Activated B cell treated with CpG ODN at 0.5 μM for 24 hours (primary cell): ENCODE measurements at regions not wholly inside any gene's neighbourhood (a gene's known extent, or its start where the extent isn't known, plus 50 kb on each side); places are given as distances from the start of the nearest gene placed in this dataset.

Experiments
- ATAC-seq: fragments of 200-7000 bp; cut with Tn5 transposase; one replicate; pipeline ENCODE4 v1.10.0; 2021; ENCODE audit warnings: low read depth, mild to moderate bottlenecking, moderate library complexity
- CTCF ChIA-PET: fragments of 350-600 bp; sonication (Branson Sonifier 250); formaldehyde crosslinking; loops from one replicate; lab custom pipeline; 2021; ENCODE audit warnings: antibody characterized with exemption; lab: Charles Lee
- POLR2A ChIA-PET: fragments of 350-600 bp; sonication (Branson Sonifier 250); formaldehyde crosslinking; loops from one replicate; lab custom pipeline; 2021; ENCODE audit warnings: antibody characterized with exemption; lab: Charles Lee
- DNase-seq: peaks from one replicate; pipeline ENCODE4 v3.0.0; 2022
- H3K27ac Mint-ChIP-seq: one replicate; pipeline ENCODE4 v1.8.0; 2020; ENCODE audit warnings: mixed read lengths
- H3K27me3 Mint-ChIP-seq: one replicate; pipeline ENCODE4 v1.8.0; 2021; ENCODE audit warnings: mixed read lengths
- H3K36me3 Mint-ChIP-seq: one replicate; pipeline ENCODE4 v1.8.0; 2021; ENCODE audit warnings: low read depth, mixed read lengths
- H3K4me1 Mint-ChIP-seq: one replicate; pipeline ENCODE4 v1.8.0; 2021; ENCODE audit warnings: mixed read lengths
- H3K4me3 Mint-ChIP-seq: one replicate; pipeline ENCODE4 v1.8.0; 2020; ENCODE audit warnings: mild to moderate bottlenecking, mixed read lengths
- H3K9me3 Mint-ChIP-seq: one replicate; pipeline ENCODE4 v1.8.0; 2020; ENCODE audit warnings: mixed read lengths
- CTCF ChIP-seq: fragments of 200-600 bp; IDR thresholded peaks from one replicate; pipeline ENCODE4 v1.8.0; 2022; ENCODE audit warnings: antibody characterized with exemption, mild to moderate bottlenecking
- intact Hi-C: fragments of 100-400 bp; cut with micrococcal nuclease; formaldehyde crosslinking; loops from one replicate; pipeline ENCODE4 v1.15.1; 2024

DNA sequence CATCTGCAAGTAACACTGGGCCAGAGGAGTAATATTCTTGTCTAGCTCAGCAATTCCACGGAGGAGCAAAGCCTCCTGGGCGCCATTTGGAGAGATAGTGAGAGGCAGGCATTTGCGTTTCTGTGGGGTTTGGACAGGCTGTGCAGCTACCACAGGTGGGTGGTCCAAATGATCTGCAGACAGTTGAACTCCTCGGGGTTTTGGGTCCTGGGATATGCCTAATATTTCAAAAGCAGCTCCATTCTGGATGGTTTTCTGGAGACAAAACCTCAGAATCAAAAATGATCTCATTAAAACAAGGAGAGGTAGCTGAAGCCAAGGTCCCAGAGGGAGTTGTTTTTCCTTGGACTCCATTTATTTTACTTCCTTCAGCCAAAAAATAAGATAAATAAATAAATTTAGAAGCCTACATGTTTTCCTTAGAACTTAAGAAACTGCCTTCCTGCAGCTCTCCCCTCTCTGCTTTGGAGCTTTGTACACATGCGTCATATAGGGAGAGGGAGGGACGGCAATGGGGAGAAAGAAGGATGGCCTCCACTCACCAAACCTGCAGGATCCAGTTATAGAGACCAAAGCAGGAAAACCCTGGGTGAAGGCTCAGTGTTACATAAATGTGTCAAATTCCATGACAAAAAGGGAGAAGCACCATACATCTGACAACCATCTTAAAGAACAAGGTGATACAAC, 227.3 kb upstream of the DAAM1 start:
- ATAC-seq (no peak), DNase-seq (no peak)
- Mint-ChIP-seq H3K4me3 (no peak overlapping the region), H3K9me3 (no peaks in the 10 kb centered on the region), H3K4me1 (no peaks in the 10 kb centered on the region), H3K36me3 (no peaks in the 10 kb centered on the region), H3K27me3 (no peaks in the 10 kb centered on the region), H3K27ac (no peak overlapping the region)
- CTCF ChIA-PET = no interaction called here
- no peak for TF ChIP-seq CTCF
- intact Hi-C loops = no loop called here
- POLR2A ChIA-PET = no interaction called here

DNA sequence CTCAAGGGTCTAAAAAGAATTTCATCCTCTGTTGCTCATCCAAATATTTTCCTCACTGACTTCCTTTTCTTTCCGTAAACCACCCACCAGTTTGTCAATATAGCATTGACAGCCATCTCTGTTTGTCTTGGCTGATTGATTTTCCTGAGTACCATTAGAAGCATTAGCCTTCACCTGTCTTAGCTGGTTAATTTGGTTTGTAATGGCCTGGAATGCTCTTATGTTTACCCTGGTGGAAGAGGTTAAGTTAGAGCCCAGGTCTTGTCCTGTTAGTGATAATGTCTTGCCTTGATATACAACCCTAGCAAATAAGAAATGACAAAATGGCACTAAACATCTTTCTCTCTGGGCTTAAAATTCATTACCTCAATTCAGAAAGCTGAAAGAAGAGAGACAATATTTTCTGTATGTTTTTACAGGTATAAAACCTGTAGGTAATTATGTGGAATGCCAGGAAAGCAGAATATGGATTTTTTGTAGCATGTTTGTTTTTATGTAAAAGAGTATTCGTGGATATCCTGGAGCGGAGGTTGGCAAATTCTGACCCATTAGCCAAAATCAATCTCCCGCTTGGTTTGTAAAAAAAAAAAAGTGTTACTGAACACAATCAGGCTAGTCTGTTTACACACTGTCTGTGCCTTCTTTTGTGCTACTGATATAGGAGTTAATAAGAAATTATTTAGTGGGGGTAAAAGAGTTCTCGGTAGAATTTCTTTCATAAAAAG, 224.4 kb upstream of the DAAM1 start:
- CTCF ChIA-PET = no interaction called here
- no peak for TF ChIP-seq CTCF
- H3K4me3 Mint-ChIP-seq = no peak overlapping the region

GRCh38 chr14:58964598-58964928, 223.9 kb upstream of the DAAM1 start:
- Mint-ChIP-seq H3K4me1 (no peaks in the 10 kb centered on the region), H3K9me3 (no peaks in the 10 kb centered on the region), H3K27me3 (no peaks in the 10 kb centered on the region), H3K36me3 (no peaks in the 10 kb centered on the region), H3K4me3 (no peak overlapping the region), H3K27ac (no peak overlapping the region)
- ChIA-PET CTCF (no interaction called here), POLR2A (no interaction called here)
- no peak for DNase-seq
- intact Hi-C loops = no loop called here
- ATAC-seq = no peak
- TF ChIP-seq CTCF = no peak

More for the DNA sequence above, 224.4 kb upstream of the DAAM1 start:
- H3K36me3 Mint-ChIP-seq = no peaks in the 10 kb centered on the region
- H3K9me3 Mint-ChIP-seq = no peaks in the 10 kb centered on the region
- DNase-seq = no peak
- POLR2A ChIA-PET = no interaction called here
- intact Hi-C loops = no loop called here
- no peaks in the 10 kb centered on the region for H3K27me3 Mint-ChIP-seq
- H3K4me1 Mint-ChIP-seq = no peaks in the 10 kb centered on the region
- ATAC-seq = no peak
- H3K27ac Mint-ChIP-seq = no peak overlapping the region

DNA sequence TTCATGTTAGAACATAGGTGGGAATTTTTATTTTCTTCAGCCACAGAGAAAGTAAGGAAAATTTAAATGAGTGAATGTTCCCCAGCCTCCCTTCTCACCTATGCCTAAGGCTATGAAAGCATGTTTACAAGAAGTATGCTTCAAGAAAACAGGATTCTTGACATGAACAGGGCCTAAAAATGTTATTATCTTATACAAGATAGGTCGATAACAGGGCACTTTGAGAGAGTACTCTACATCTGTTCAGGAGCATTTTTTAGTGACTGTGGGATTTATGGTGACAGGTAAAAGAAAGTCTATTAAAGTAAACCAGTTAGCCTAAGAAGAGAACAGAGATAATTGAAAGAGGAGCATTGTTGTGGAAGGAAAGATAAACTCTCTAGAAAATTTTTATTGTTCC, 222.9 kb upstream of the DAAM1 start:
- ATAC-seq = no peak

More for the DNA sequence above, 222.9 kb upstream of the DAAM1 start:
- Mint-ChIP-seq H3K4me1 (no peaks in the 10 kb centered on the region), H3K36me3 (no peaks in the 10 kb centered on the region), H3K9me3 (no peaks in the 10 kb centered on the region), H3K27ac (no peak overlapping the region), H3K4me3 (no peak overlapping the region), H3K27me3 (no peaks in the 10 kb centered on the region)
- TF ChIP-seq CTCF = no peak
- POLR2A ChIA-PET = no interaction called here
- CTCF ChIA-PET = no interaction called here
- DNase-seq = no peak
- intact Hi-C loops = no loop called here
